HepG2 (cell line): ENCODE measurements at regions not wholly inside any gene's neighbourhood (a gene's known extent, or its start where the extent isn't known, plus 50 kb on each side); places are given as distances from the start of the nearest gene placed in this dataset.

Experiments used
- FUBP1 ChIP-seq: sonication (generic); formaldehyde crosslinking; IDR thresholded peaks from 2 replicates; pipeline ENCODE4 v1.5.1; 2020; ENCODE audit warnings: missing genetic modification reagents, mild to moderate bottlenecking, borderline replicate concordance
- HCFC1 ChIP-seq: fragments of 150-350 bp; IDR thresholded peaks from 2 replicates; pipeline ENCODE4 v1.6.1; 2014; ENCODE audit warnings: low read depth, low read length
- MXD3 ChIP-seq: IDR thresholded peaks from 2 replicates; pipeline ENCODE4 v1.6.1; 2016; ENCODE audit warnings: mild to moderate bottlenecking, missing biosample characterization, missing genetic modification reagents
- ZNF407 ChIP-seq: sonication (generic); formaldehyde crosslinking; IDR thresholded peaks from one replicate; pipeline ENCODE4 v1.5.1; 2020; ENCODE audit warnings: mild to moderate bottlenecking, missing genetic modification reagents; ENCODE audit errors: not compliant biosample characterization
- ZNF713 ChIP-seq: sonication (generic); formaldehyde crosslinking; IDR thresholded peaks from 2 replicates; pipeline ENCODE4 v1.4.0; 2020; ENCODE audit warnings: mild to moderate bottlenecking, missing genetic modification reagents

DNA sequence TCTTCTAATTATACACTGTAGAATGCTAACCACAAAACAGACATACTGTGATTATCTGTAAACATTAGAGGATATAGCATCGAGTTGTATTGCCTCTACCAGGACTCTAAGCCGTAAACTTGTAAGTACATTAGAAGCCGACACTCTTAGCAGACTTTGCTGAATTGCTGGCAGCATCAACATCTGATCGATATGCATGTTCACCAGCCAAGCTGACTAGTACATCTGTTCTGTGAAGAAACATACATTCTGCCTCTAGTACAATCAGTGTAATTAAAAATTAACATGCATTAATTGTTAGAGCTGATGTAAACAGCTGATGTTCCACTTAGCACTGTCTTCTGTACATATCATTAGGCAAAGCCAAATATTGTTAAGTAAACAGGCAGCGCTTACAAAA is 502.2 kb downstream of the NR4A2 start (continued):
- TF ChIP-seq ZNF407 (CRISPR knock-in tag) (no peak), MXD3 (CRISPR knock-in tag) (no peak), HCFC1 (no peak), FUBP1 (CRISPR knock-in tag) (no peak), ZNF713 (CRISPR knock-in tag) (no peak)
